ACC112 (cell line): ENCODE measurements at regions not wholly inside any gene's neighbourhood (a gene's known extent, or its start where the extent isn't known, plus 50 kb on each side); places are given as distances from the start of the nearest gene placed in this dataset.
"Not testable (repeated sequence)": the region's sequence is repeated elsewhere in the genome, so short reads cannot be mapped to it uniquely, and the experiment has no call there.

Experiments
- H2AFZ ChIP-seq: fragments of 200-600 bp; sonication (generic); one replicate; pipeline ENCODE4 v1.6.0; 2017; ENCODE audit warnings: antibody characterized with exemption, low read length; ENCODE audit not compliant: unreplicated experiment
- H3K27ac ChIP-seq: fragments of 200-600 bp; sonication (generic); 2 replicates; pipeline ENCODE4 v1.5.1; 2014; ENCODE audit warnings: low read depth, mild to moderate bottlenecking, antibody characterized with exemption, low read length, moderate library complexity
- H3K27me3 ChIP-seq: fragments of 200-600 bp; sonication (generic); 2 replicates; pipeline ENCODE4 v1.6.1; 2014; ENCODE audit warnings: mild to moderate bottlenecking, antibody characterized with exemption, low read length, moderate library complexity, mixed read lengths; ENCODE audit not compliant: insufficient read depth
- H3K36me3 ChIP-seq: fragments of 200-600 bp; sonication (generic); 2 replicates; pipeline ENCODE4 v1.6.1; 2016; ENCODE audit warnings: mild to moderate bottlenecking, antibody characterized with exemption, low read length, moderate library complexity, mixed read lengths; ENCODE audit not compliant: insufficient read depth
- H3K4me1 ChIP-seq: fragments of 200-600 bp; sonication (generic); one replicate; pipeline ENCODE4 v1.6.1; 2016; ENCODE audit warnings: low read length, mixed read lengths; ENCODE audit not compliant: insufficient read depth, unreplicated experiment, control insufficient read depth
- H3K4me3 ChIP-seq: fragments of 200-600 bp; sonication (generic); 2 replicates; pipeline ENCODE4 v1.5.1; 2014; ENCODE audit warnings: mild to moderate bottlenecking, low read depth, low read length
- H3K79me2 ChIP-seq: fragments of 200-600 bp; sonication (generic); one replicate; pipeline ENCODE4 v1.6.0; 2016; ENCODE audit warnings: low read length; ENCODE audit not compliant: control insufficient read depth, unreplicated experiment, insufficient read depth

DNA sequence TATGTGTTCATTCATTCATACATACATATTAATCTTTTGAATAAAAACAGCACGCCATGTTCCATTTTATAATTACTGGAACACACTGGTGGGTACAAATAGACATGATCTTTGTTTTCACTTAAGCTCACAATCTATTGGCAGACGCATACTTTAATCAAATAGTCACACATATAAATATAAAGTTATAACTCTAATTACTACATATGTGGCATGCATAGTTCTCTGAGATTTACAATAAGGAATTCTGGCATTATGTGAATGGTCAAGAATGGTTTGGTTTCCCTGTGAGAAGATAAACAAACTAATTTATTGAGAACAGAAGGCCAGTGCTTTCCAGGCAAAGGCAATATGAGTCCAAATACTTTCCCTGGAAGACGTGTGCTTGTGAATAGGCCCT lies 576.2 kb downstream of the CDH8 start:
- no peaks in the 10 kb centered on the region for H3K79me2 ChIP-seq
- no peak overlapping the region for H2AFZ ChIP-seq
- no peak overlapping the region for H3K27ac ChIP-seq
- no peak overlapping the region for H3K4me3 ChIP-seq
- no peaks in the 10 kb centered on the region for H3K4me1 ChIP-seq
- H3K27me3 ChIP-seq = no peaks in the 10 kb centered on the region
- H3K36me3 ChIP-seq = no peaks in the 10 kb centered on the region

DNA sequence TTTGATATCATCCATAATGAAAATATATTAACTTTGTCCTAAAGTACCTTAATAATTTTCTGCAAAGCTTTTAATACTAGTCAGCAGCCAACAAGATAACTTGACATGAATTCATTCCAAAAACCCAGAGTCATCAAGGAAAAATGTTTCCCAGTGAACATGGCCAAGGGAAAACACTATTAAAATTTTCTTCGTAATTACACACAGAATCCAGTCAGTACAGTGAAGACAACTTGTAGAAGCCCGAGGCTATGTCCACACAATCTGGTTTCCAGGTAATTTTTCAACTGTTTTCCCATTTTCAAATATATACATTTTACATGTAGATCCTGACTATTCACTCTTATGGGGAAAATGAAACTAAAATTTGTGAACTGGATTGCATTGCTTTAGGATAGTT lies 600.9 kb downstream of the CDH8 start:
- Histone ChIP-seq H3K36me3 (no peaks in the 10 kb centered on the region), H3K27ac (no peak overlapping the region), H3K79me2 (no peaks in the 10 kb centered on the region), H3K4me3 (no peak overlapping the region), H2AFZ (no peak overlapping the region), H3K27me3 (no peaks in the 10 kb centered on the region), H3K4me1 (no peaks in the 10 kb centered on the region)

DNA sequence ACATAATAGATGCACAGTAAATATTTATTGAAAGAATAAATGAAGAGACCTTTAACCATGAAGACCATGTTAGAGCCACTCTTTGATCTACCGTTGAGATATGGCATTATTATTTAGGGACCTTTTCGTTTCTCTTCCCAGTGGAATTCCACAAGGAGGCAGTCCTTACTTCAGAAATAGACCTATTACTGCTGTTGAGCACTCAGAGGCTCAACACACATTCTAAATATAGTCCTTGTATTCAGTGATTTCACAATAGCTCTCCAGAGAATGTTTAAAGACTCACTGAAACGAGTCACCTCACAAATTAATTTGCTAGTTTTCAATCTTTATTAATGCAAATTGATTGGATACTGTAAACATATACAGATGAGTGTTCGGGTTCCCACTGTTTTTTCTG lies 603.8 kb downstream of the CDH8 start:
- no peak overlapping the region for H3K27ac ChIP-seq
- H3K36me3 ChIP-seq = no peaks in the 10 kb centered on the region
- no peaks in the 10 kb centered on the region for H3K4me1 ChIP-seq
- no peaks in the 10 kb centered on the region for H3K79me2 ChIP-seq
- H2AFZ ChIP-seq = no peak overlapping the region
- no peaks in the 10 kb centered on the region for H3K27me3 ChIP-seq
- no peak overlapping the region for H3K4me3 ChIP-seq

DNA sequence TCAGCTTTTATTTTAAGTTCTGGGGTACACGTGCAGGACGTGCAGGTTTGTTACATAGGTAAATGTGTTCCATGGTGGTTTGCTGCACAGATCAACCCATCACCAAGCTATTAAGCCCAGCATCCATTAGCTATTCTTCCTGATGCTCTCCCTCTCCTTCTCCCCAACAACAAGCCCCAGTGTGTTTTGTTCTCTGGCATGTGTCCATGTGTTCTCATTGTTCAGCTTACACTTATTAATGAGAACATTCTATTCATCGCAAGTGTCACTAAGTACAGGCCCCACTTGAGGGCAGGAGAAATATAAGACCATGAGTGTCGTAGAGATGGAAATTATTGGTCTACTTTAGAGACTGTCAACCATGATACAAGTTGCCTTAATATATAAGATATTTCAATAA lies 615.1 kb downstream of the CDH8 start:
- Histone ChIP-seq H3K79me2 (no peaks in the 10 kb centered on the region), H2AFZ (no peak overlapping the region), H3K4me3 (no peak overlapping the region), H3K27me3 (no peaks in the 10 kb centered on the region), H3K4me1 (no peaks in the 10 kb centered on the region), H3K36me3 (no peaks in the 10 kb centered on the region), H3K27ac (no peak overlapping the region)

DNA sequence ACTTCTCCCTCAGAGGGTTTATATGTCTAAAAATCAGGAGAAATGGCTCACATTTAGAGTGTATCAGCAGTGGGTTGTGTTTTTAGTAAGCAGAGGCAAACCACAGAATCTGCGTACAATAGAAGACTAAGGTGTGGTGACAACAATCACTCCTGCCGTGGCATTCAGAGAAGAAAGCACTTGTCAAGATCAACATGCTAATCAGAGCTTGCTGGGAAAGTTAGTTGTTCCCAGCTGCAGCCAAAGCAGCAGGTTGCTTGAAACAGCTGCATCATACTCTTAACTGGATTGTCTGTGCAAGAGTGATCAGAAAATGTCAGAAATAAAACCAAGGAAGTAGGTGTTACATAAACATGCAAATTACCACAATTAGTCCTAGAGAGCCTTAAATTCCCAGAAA lies 616.4 kb downstream of the CDH8 start:
- Histone ChIP-seq H2AFZ (no peak overlapping the region), H3K27me3 (no peaks in the 10 kb centered on the region), H3K4me1 (no peaks in the 10 kb centered on the region), H3K79me2 (no peaks in the 10 kb centered on the region), H3K27ac (no peak overlapping the region), H3K4me3 (no peak overlapping the region), H3K36me3 (no peaks in the 10 kb centered on the region)

DNA sequence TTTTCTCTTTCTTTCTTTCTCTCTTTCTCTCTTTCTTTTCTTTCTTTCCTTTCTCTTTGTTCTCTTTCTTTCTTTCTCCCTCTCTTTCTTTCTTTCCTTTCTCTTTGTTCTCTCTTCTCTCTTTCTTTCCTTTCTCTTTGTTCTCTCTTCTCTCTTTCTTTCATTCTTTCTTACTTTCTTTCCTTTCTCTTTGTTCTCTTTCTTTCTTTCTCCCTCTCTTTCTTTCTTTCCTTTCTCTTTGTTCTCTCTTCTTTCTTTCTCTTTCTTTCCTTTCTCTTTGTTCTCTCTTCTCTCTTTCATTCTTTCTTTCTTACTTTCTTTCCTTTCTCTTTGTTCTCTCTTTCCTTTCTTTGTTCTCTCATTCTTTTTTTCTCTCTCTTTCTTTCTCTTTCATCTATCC lies 617.4 kb downstream of the CDH8 start:
- H3K4me3 ChIP-seq, H3K27ac ChIP-seq, H2AFZ ChIP-seq, H3K79me2 ChIP-seq, H3K27me3 ChIP-seq, H3K36me3 ChIP-seq, H3K4me1 ChIP-seq: not testable (repeated sequence)

DNA sequence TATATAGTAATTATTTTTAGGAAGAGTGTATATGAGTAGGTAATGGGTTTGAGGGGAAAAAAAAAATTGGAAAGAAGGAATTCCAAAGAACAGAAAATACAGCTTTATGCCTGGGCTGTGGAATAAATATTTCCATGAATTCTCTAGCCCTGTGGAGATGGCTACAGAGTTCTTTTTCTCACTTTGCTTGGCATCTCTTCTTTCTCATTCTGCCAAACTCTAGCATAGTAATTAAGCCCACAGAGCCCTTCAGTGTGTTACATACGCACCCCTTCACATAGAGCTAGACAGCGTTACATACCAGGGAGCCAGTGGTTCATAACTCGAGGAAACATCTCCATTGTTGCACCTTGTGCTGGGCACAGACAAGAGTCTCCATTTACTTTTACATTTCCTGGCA lies 621.1 kb downstream of the CDH8 start:
- no peak overlapping the region for H3K27ac ChIP-seq
- no peaks in the 10 kb centered on the region for H3K27me3 ChIP-seq
- H3K4me3 ChIP-seq = no peak overlapping the region
- no peak overlapping the region for H2AFZ ChIP-seq
- H3K4me1 ChIP-seq = no peaks in the 10 kb centered on the region
- H3K36me3 ChIP-seq = no peaks in the 10 kb centered on the region
- no peaks in the 10 kb centered on the region for H3K79me2 ChIP-seq

DNA sequence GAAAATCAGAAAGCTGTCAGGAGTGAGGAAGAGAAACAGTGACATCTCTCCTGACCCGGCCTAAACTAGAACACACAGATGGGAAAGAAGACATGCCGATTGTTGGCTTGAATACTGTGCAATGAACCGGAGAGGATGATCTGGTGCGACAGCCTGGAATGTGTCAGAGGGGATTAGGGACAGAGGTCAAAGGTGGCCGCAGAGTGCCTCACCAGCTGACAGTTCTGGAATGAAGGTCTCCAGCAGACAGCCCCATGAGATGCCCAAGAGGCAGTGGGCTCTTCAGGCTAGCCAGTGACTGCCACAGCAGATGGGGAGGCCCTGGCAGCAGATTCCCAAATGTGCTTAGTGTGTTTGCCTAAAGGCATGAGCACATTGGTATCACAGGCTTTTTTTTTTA lies 623.2 kb downstream of the CDH8 start:
- no peaks in the 10 kb centered on the region for H3K4me1 ChIP-seq
- H3K4me3 ChIP-seq = no peak overlapping the region
- H3K79me2 ChIP-seq = no peaks in the 10 kb centered on the region
- H2AFZ ChIP-seq = no peak overlapping the region
- no peak overlapping the region for H3K27ac ChIP-seq
- H3K36me3 ChIP-seq = no peaks in the 10 kb centered on the region
- H3K27me3 ChIP-seq = no peaks in the 10 kb centered on the region

DNA sequence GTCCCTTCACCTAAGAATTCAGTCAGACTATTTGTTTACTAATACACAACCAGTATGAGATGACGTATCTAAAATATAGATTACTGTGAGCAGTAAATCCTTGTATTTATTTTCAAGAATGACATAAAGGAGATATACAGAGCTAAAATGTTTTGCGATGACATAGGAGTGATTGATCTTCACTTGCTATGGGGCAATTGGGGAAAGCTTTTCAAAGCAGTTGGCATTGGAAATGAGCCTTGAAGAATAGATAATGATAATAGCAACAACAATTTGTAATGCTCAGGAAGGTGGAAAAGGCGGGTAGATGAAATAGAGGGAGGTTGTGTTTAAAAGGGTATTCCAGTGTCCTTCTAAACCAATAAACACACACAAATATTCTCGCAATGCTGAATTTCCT lies 623.7 kb downstream of the CDH8 start:
- Histone ChIP-seq H3K36me3 (no peaks in the 10 kb centered on the region), H2AFZ (no peak overlapping the region), H3K79me2 (no peaks in the 10 kb centered on the region), H3K27me3 (no peaks in the 10 kb centered on the region), H3K4me1 (no peaks in the 10 kb centered on the region), H3K27ac (no peak overlapping the region), H3K4me3 (no peak overlapping the region)

DNA sequence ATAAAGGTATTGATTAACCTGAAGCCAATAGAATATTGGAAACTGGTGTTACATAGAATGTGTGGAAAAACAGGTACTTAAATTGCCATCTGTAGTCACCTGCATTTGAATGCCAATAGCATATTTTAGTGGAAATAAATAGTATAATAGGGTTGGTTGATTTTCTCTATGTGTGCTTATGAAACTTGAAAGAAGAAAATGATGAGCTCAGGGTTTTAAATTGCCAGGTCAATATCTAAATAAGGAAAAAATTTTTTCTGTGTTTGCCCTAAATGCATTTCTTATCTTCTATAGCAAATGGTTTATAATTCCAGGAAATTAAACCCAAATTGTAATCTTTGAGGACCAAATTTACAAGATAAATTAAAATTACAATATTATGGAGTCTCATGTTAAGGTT lies 626.6 kb downstream of the CDH8 start:
- Histone ChIP-seq H3K4me3 (no peak overlapping the region), H2AFZ (no peak overlapping the region), H3K27ac (no peak overlapping the region), H3K27me3 (no peaks in the 10 kb centered on the region), H3K79me2 (no peaks in the 10 kb centered on the region), H3K4me1 (no peaks in the 10 kb centered on the region), H3K36me3 (no peaks in the 10 kb centered on the region)

DNA sequence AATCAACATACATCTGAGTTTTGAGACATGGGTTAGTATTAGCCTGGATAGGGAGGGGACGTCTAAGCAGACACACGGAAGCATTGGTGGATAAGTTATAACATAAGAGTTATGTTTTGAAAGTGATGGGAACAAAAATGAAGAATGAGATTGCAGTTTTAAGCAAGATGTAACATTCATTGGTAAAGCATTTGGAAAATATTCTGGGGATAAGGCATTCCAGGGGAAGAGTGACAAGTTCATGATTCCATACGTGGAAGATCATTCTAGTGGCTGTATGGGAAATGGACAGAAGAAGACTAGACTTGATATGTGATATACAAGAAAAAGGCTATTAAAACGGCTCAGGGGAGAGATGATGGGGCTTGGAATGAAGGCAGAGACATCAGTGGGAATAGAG lies 632.9 kb downstream of the CDH8 start:
- Histone ChIP-seq H3K27me3 (no peaks in the 10 kb centered on the region), H3K4me1 (no peaks in the 10 kb centered on the region), H3K27ac (no peak overlapping the region), H3K79me2 (no peaks in the 10 kb centered on the region), H3K4me3 (no peak overlapping the region), H2AFZ (no peak overlapping the region), H3K36me3 (no peaks in the 10 kb centered on the region)

DNA sequence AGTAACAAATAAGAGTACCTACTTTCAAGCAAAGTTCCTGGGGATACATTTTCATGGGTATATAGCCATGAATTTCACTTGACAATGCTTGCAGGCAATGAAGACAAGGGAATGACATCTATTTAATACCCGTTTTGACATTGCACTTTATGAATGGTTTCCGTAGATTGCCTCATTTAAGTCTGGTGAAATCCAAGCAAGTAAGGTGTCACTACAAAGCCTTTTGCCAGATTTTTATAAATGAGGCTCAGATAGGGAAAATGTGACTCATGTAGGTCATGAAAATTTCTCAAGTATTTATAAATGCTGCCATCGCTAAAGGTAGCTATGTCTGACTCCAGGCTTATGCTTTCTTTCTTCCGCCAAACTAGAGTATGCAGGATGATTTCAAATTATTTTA lies 644.3 kb downstream of the CDH8 start:
- Histone ChIP-seq H3K27me3 (no peaks in the 10 kb centered on the region), H3K4me1 (no peaks in the 10 kb centered on the region), H2AFZ (no peak overlapping the region), H3K4me3 (no peak overlapping the region), H3K27ac (no peak overlapping the region), H3K79me2 (no peaks in the 10 kb centered on the region), H3K36me3 (no peaks in the 10 kb centered on the region)
